NB4 (cell line): ENCODE measurements at regions not wholly inside any gene's neighbourhood (a gene's known extent, or its start where the extent isn't known, plus 50 kb on each side); places are given as distances from the start of the nearest gene placed in this dataset.

ENCODE experiments used
- CTCF ChIP-seq: IDR thresholded peaks from one replicate; pipeline ENCODE4 v1.5.1; 2012; ENCODE audit warnings: low read depth, low read length
- MYC ChIP-seq: IDR thresholded peaks from 2 replicates; pipeline ENCODE4 v1.6.1; 2011; ENCODE audit warnings: low read depth, low read length
- POLR2A ChIP-seq: IDR thresholded peaks from 2 replicates; pipeline ENCODE4 v1.6.1; 2011; ENCODE audit warnings: mild to moderate bottlenecking; ENCODE audit not compliant: insufficient read length; ENCODE audit errors: extremely low read depth

- TF ChIP-seq CTCF = no peak
- TF ChIP-seq POLR2A = no peak
- no peak for TF ChIP-seq MYC
Observed at GRCh38 chr12:29930503-29930902, 146.8 kb upstream of the TMTC1 start.
